ENCODE measurements at regions not wholly inside any gene's neighbourhood (a gene's known extent, or its start where the extent isn't known, plus 50 kb on each side); places are given as distances from the start of the nearest gene placed in this dataset.

DNA sequence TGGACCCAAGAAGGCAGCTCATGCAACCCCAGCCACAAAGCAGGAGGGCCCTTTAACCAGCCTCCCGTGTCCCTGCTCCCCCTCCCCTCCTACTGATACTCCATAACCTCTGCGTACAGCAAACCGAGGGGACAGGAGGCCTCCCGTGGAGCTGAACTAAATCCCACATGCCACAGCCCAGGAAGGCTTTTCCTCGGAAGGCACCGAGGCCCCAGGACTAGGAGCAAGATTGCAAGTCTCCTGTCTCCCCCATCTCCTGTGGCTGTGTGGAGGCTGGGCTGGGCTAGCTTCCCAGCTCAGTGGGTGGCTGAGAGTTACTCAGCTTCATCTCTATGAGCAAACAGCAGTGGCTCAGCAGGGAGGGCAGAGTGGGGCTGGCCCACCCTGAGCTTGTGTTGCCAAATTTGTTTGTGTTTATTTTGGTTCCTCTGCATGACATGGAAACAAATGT is 62.7 kb upstream of the NECTIN1 start:
- Histone ChIP-seq H3K27me3 (ENCODE audit: insufficient read depth, low read length) (peaks cover 5% of the 10 kb centered on the region; the same call in 1 of the 2 replicates), H3K4me2 (ENCODE audit: insufficient read depth, insufficient read length, low read length) (no peak overlapping the region), H4K91ac (ENCODE audit: insufficient read length, low read depth, low read length) (no peak overlapping the region), H3K4me1 (ENCODE audit: insufficient read depth, low read length) (peaks cover 8% of the 10 kb centered on the region; the same call in 1 of the 2 replicates), H3K56ac (ENCODE audit: insufficient read length, low read depth, low read length) (no peak overlapping the region), H2AK5ac (ENCODE audit: insufficient read length, low read length) (no peak overlapping the region), H3K18ac (ENCODE audit: insufficient read length, low read depth, low read length) (no peak overlapping the region), H2BK120ac (ENCODE audit: low read depth, low read length, poor library complexity, severe bottlenecking) (no peak overlapping the region), H3K9me3 (ENCODE audit: control insufficient read depth, low read depth, low read length) (no peaks in the 10 kb centered on the region), H3K4ac (ENCODE audit: low read depth, low read length) (no peak overlapping the region), H2AFZ (ENCODE audit: low read length) (no peak overlapping the region), H4K20me1 (ENCODE audit: control insufficient read depth, insufficient read depth, insufficient read length) (no peaks in the 10 kb centered on the region), H3T11ph (ENCODE audit: low read length) (no peak overlapping the region), H4K5ac (ENCODE audit: insufficient read length, low read depth, low read length) (no peak overlapping the region), H2BK20ac (ENCODE audit: low read depth, low read length, poor library complexity, severe bottlenecking) (no peak overlapping the region), H3K79me2 (ENCODE audit: insufficient read depth, low read length) (no peaks in the 10 kb centered on the region), H2BK12ac (ENCODE audit: insufficient read length, low read depth, low read length) (no peak overlapping the region), H2BK15ac (ENCODE audit: low read depth, low read length) (no peak overlapping the region), H3K23me2 (ENCODE audit: insufficient read length, low read depth, low read length, poor library complexity, severe bottlenecking) (no peaks in the 10 kb centered on the region), H3K79me1 (ENCODE audit: insufficient read depth, low read depth, low read length, poor library complexity, severe bottlenecking) (no peaks in the 10 kb centered on the region), H3K23ac (ENCODE audit: insufficient read length, low read depth, low read length) (no peak overlapping the region), H4K8ac (replicated peaks; ENCODE audit: insufficient read length, low read depth, low read length) (no peak overlapping the region), H3K14ac (ENCODE audit: insufficient read depth, low read length) (no peak overlapping the region), H2BK5ac (ENCODE audit: insufficient read length, low read length) (no peak overlapping the region), H3K27ac (ENCODE audit: insufficient read length, low read depth, low read length) (no peak overlapping the region), H3K9ac (ENCODE audit: extremely low read depth, insufficient read length, low read length) (no peak overlapping the region)
- WGBS (ENCODE audit: extremely low coverage, insufficient read length, low lambda C conversion rate), result no CpG with 5 or more reads among the region's 6 CpGs
- peaks cover 80% of the 10 kb centered on the region for H3K27me3 Mint-ChIP-seq (ENCODE audit: low read depth)
- peaks cover 63 to 66% of the 10 kb centered on the region in 2 experiments for H3K4me1 Mint-ChIP-seq
- H3K36me3 Mint-ChIP-seq (ENCODE audit: insufficient read depth in 1 of 3, low read depth in 3 of 3), result no peaks in the 10 kb centered on the region
- TF ChIP-seq, protein P1, sequence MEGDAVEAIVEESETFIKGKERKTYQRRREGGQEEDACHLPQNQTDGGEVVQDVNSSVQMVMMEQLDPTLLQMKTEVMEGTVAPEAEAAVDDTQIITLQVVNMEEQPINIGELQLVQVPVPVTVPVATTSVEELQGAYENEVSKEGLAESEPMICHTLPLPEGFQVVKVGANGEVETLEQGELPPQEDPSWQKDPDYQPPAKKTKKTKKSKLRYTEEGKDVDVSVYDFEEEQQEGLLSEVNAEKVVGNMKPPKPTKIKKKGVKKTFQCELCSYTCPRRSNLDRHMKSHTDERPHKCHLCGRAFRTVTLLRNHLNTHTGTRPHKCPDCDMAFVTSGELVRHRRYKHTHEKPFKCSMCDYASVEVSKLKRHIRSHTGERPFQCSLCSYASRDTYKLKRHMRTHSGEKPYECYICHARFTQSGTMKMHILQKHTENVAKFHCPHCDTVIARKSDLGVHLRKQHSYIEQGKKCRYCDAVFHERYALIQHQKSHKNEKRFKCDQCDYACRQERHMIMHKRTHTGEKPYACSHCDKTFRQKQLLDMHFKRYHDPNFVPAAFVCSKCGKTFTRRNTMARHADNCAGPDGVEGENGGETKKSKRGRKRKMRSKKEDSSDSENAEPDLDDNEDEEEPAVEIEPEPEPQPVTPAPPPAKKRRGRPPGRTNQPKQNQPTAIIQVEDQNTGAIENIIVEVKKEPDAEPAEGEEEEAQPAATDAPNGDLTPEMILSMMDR (conservative IDR thresholded peaks at IDR 0.05), result no peak
- H3K4me3 Mint-ChIP-seq, result no peak overlapping the region
- no peak for DNase-seq
- H3K27ac Mint-ChIP-seq, result no peak overlapping the region
- no peaks in the 10 kb centered on the region; a peak in 1 of 5 replicates for H3K9me3 Mint-ChIP-seq
